ENCODE measurements at regions not wholly inside any gene's neighbourhood (a gene's known extent, or its start where the extent isn't known, plus 50 kb on each side); places are given as distances from the start of the nearest gene placed in this dataset.

- no peaks in the 10 kb centered on the region for H3K9me2 ChIP-seq (ENCODE audit: insufficient read depth, low read length)
- BruUV-seq (replicated peaks), result no TSS peak
These were observed 534.7 kb downstream of the ANKRD50 start for GRCh38 chr4:124177647-124178425.

GRCh38 chr4:124178449-124179021 lies 534.0 kb downstream of the ANKRD50 start:
- H3K4me1 ChIP-seq (ENCODE audit: insufficient read depth, low read length, poor library complexity, severe bottlenecking), result no peaks in the 10 kb centered on the region
- H3K9me3 ChIP-seq (ENCODE audit: low read length), result no peaks in the 10 kb centered on the region
- H3K36me3 ChIP-seq (ENCODE audit: insufficient read depth, low read length), result no peaks in the 10 kb centered on the region
- ChIA-PET CTCF (ENCODE audit: unreplicated experiment) (no interaction called here), POLR2A (no interaction called here)
- no peak overlapping the region for H2AFZ ChIP-seq (ENCODE audit: low read length)
- no peak overlapping the region for H3K27ac ChIP-seq (ENCODE audit: low read depth, low read length, poor library complexity, severe bottlenecking)
- H3K4me2 ChIP-seq (ENCODE audit: low read length), result no peak overlapping the region
- no peak for DNase-seq (ENCODE audit: low spot score)
- H4K20me1 ChIP-seq (ENCODE audit: insufficient read depth, low read length), result no peaks in the 10 kb centered on the region
- intact Hi-C loops (cut with micrococcal nuclease; ENCODE audit: unreplicated experiment), result no loop called here
- TF ChIP-seq EZH2phosphoT487 (IDR thresholded peaks at IDR 0.05; ENCODE audit: borderline replicate concordance, low read depth, low read length) (no peak), CTCF (conservative IDR thresholded peaks at IDR 0.05; ENCODE audit: low read length) (no peak)
- no peaks in the 10 kb centered on the region for H3K79me2 ChIP-seq (ENCODE audit: insufficient read depth, low read depth, low read length)
- H3K9me2 ChIP-seq (ENCODE audit: insufficient read depth, low read length), result no peaks in the 10 kb centered on the region
- BruUV-seq (replicated peaks), result no TSS peak
- H3K4me3 ChIP-seq (ENCODE audit: low read depth, low read length, poor library complexity, severe bottlenecking), result no peak overlapping the region

More at GRCh38 chr4:124177647-124178425, 534.7 kb downstream of the ANKRD50 start:
- POLR2A ChIA-PET, result interaction anchor here (1.0 kb wide), 1 partner anchor 32 kb away, joined by 5 read pairs; no protein-coding TSS in a partner anchor
- Histone ChIP-seq H3K27ac (ENCODE audit: low read depth, low read length, poor library complexity, severe bottlenecking) (no peak overlapping the region), H3K4me3 (ENCODE audit: low read depth, low read length, poor library complexity, severe bottlenecking) (no peak overlapping the region), H3K4me2 (ENCODE audit: low read length) (no peak overlapping the region), H3K9me3 (ENCODE audit: low read length) (no peaks in the 10 kb centered on the region), H2AFZ (ENCODE audit: low read length) (no peak overlapping the region), H4K20me1 (ENCODE audit: insufficient read depth, low read length) (no peaks in the 10 kb centered on the region), H3K4me1 (ENCODE audit: insufficient read depth, low read length, poor library complexity, severe bottlenecking) (no peaks in the 10 kb centered on the region), H3K36me3 (ENCODE audit: insufficient read depth, low read length) (no peaks in the 10 kb centered on the region), H3K79me2 (ENCODE audit: insufficient read depth, low read depth, low read length) (no peaks in the 10 kb centered on the region)
- intact Hi-C loops (cut with micrococcal nuclease; ENCODE audit: unreplicated experiment), result no loop called here
- TF ChIP-seq CTCF (conservative IDR thresholded peaks at IDR 0.05; ENCODE audit: low read length) (no peak), EZH2phosphoT487 (IDR thresholded peaks at IDR 0.05; ENCODE audit: borderline replicate concordance, low read depth, low read length) (no peak)
- CTCF ChIA-PET (ENCODE audit: unreplicated experiment), result no interaction called here
- DNase-seq (ENCODE audit: low spot score), result no peak

All from OCI-LY7 (cell line).